Kidney (tissue), 13 donors: ENCODE measurements at regions not wholly inside any gene's neighbourhood (a gene's known extent, or its start where the extent isn't known, plus 50 kb on each side); places are given as distances from the start of the nearest gene placed in this dataset.
A peak's percentile ranks its signal among the peaks of the same experiment; 100 is the strongest.

Source experiments
- DNase-seq, 5 donors: peaks; one replicate each; pipeline ENCODE4 v3.0.0-alpha.2; 2013 to 2020
- FAIRE-seq: peaks from 2 replicates; lab custom pipeline; 2012; peaks lifted over from hg19 to GRCh38; lab: Jason Lieb, UNC
- H3K27ac ChIP-seq, 2 donors: one replicate each; pipeline ENCODE4 v1.7.0; 2013; ENCODE audit warnings: low read depth in 2 of 2, low read length in 2 of 2, inconsistent platforms in 1 of 2
- H3K27me3 ChIP-seq: one replicate; pipeline ENCODE4 v1.7.1; 2013; ENCODE audit warnings: low read length, inconsistent platforms; ENCODE audit not compliant: control insufficient read depth, insufficient read depth
- H3K36me3 ChIP-seq, 3 donors: one replicate each; pipeline versions ENCODE4 v1.7.0 to v1.7.1; 2013; ENCODE audit warnings: low read length in 3 of 3, control low read depth in 1 of 3, inconsistent platforms in 1 of 3; ENCODE audit not compliant: insufficient read depth in 3 of 3, control insufficient read depth in 2 of 3
- H3K4me1 ChIP-seq, 3 donors: one replicate each; pipeline versions ENCODE4 v1.7.0 to v1.7.1; 2013; ENCODE audit warnings: low read length in 3 of 3, inconsistent platforms in 1 of 3, low read depth in 1 of 3; ENCODE audit not compliant: control insufficient read depth in 2 of 3, insufficient read depth in 2 of 3
- H3K4me3 ChIP-seq, 3 donors: one replicate each; pipeline versions ENCODE4 v1.7.0 to v1.8.1; 2013; ENCODE audit warnings: low read length in 3 of 3, control low read depth in 1 of 3, inconsistent platforms in 1 of 3
- H3K9ac ChIP-seq, 3 donors: one replicate each; pipeline versions ENCODE4 v1.7.0 to v1.7.1; 2013; ENCODE audit warnings: low read length in 3 of 3, control low read depth in 1 of 3, inconsistent platforms in 1 of 3
- H3K9me3 ChIP-seq, 3 donors: one replicate each; pipeline versions ENCODE4 v1.7.0 to v1.7.1; 2013; ENCODE audit warnings: low read length in 3 of 3, control low read depth in 1 of 3, inconsistent platforms in 1 of 3; ENCODE audit not compliant: control insufficient read depth in 2 of 3, insufficient read depth in 1 of 3
- CTCF ChIP-seq: IDR thresholded peaks from 3 replicates; pipeline ENCODE4 v1.5.1; 2012; ENCODE audit warnings: mild to moderate bottlenecking, moderate library complexity, borderline replicate concordance; ENCODE audit not compliant: insufficient read depth; ENCODE audit errors: extremely low read depth
- intact Hi-C: fragments of 100-400 bp; cut with DNase I; formaldehyde crosslinking; loops from one replicate; pipeline ENCODE4 v1.11.1; 2022
- donor health status: control.
- donor health status: control.
- donor health status: control.
- donor health status: control.
- donor health status: control.
- donor health status: DM: yes; HTN: yes; CAD: no.
- donor health status: Normal renal cell carcinoma (clear cell type).

- no peaks in the 10 kb centered on the region for H3K9me3 ChIP-seq
- H3K36me3 ChIP-seq: no peaks in the 10 kb centered on the region
- peak overlapping the region; percentile 86 to 89 for H3K27ac ChIP-seq
- intact Hi-C loops: no loop called here
- H3K4me1 ChIP-seq: peaks cover 3 to 13% (median 5%) of the 10 kb centered on the region in 3 donors
- peak overlapping the region in 2 of 3 donors; percentile 50 to 56 for H3K4me3 ChIP-seq
- H3K27me3 ChIP-seq: no peaks in the 10 kb centered on the region
- peak in 1 of 5 donors; percentile 46 for DNase-seq
- peak overlapping the region in 1 of 3 donors; percentile 42 for H3K9ac ChIP-seq
- no peak for FAIRE-seq
- TF ChIP-seq CTCF: no peak
These were observed 103.6 kb upstream of the TBL1XR1 start for GRCh38 chr3:177300842-177301241.

- H3K9me3 ChIP-seq: no peaks in the 10 kb centered on the region
- no peak for TF ChIP-seq CTCF
- H3K4me3 ChIP-seq: no peak overlapping the region
- no peak overlapping the region for H3K9ac ChIP-seq
- H3K27me3 ChIP-seq: no peaks in the 10 kb centered on the region
- FAIRE-seq: no peak
- no peak overlapping the region for H3K27ac ChIP-seq
- intact Hi-C loops: no loop called here
- peaks cover 0 to under 1% (median 0%) of the 10 kb centered on the region in 3 donors for H3K4me1 ChIP-seq
- no peaks in the 10 kb centered on the region for H3K36me3 ChIP-seq
- DNase-seq: no peak
These were observed 109.0 kb upstream of the TBL1XR1 start for GRCh38 chr3:177306252-177306651.

- FAIRE-seq: no peak
- Histone ChIP-seq H3K9me3 (no peaks in the 10 kb centered on the region), H3K27ac (no peak overlapping the region), H3K4me3 (no peak overlapping the region), H3K4me1 (no peaks in the 10 kb centered on the region), H3K27me3 (no peaks in the 10 kb centered on the region), H3K9ac (no peak overlapping the region), H3K36me3 (no peaks in the 10 kb centered on the region)
- TF ChIP-seq CTCF: no peak
- peak in 1 of 5 donors; percentile 34 for DNase-seq
- intact Hi-C loops: no loop called here
These were observed 110.1 kb upstream of the TBL1XR1 start for GRCh38 chr3:177307391-177307790.

- H3K4me3 ChIP-seq: no peak overlapping the region
- FAIRE-seq (no peak), DNase-seq (no peak)
- no peak overlapping the region for H3K27ac ChIP-seq
- intact Hi-C loops: no loop called here
- TF ChIP-seq CTCF: no peak
- H3K9me3 ChIP-seq: no peaks in the 10 kb centered on the region
- H3K27me3 ChIP-seq: no peaks in the 10 kb centered on the region
- no peaks in the 10 kb centered on the region for H3K4me1 ChIP-seq
- H3K9ac ChIP-seq: no peak overlapping the region
- no peaks in the 10 kb centered on the region for H3K36me3 ChIP-seq
These were observed 110.5 kb upstream of the TBL1XR1 start for GRCh38 chr3:177307826-177308225.
